Upper lobe of right lung (tissue), 1 donor: ENCODE measurements at regions not wholly inside any gene's neighbourhood (a gene's known extent, or its start where the extent isn't known, plus 50 kb on each side); places are given as distances from the start of the nearest gene placed in this dataset.

Source experiments
- ATAC-seq: fragments of 200-7000 bp; cut with Tn5 transposase; one replicate; pipeline ENCODE4 v1.9.1; 2020; ENCODE audit warnings: mild to moderate bottlenecking, moderate library complexity
- DNase-seq: peaks from one replicate; pipeline ENCODE4 v3.0.0-alpha.2; 2020
- H3K27ac ChIP-seq: fragments of 200-600 bp; one replicate; pipeline ENCODE4 v1.8.0; 2022
- H3K27me3 ChIP-seq: fragments of 200-600 bp; one replicate; pipeline ENCODE4 v1.8.0; 2022; ENCODE audit warnings: mild to moderate bottlenecking
- H3K36me3 ChIP-seq: fragments of 200-600 bp; one replicate; pipeline ENCODE4 v1.8.0; 2022
- H3K4me1 ChIP-seq: fragments of 200-600 bp; one replicate; pipeline ENCODE4 v1.8.0; 2022
- H3K4me3 ChIP-seq: fragments of 200-600 bp; one replicate; pipeline ENCODE4 v1.8.0; 2022; ENCODE audit warnings: mild to moderate bottlenecking
- H3K9me3 ChIP-seq: fragments of 200-600 bp; one replicate; pipeline ENCODE4 v1.8.0; 2022
- CTCF ChIP-seq: fragments of 200-600 bp; IDR thresholded peaks from one replicate; pipeline ENCODE4 v1.8.0; 2022; ENCODE audit warnings: antibody characterized with exemption
- intact Hi-C: fragments of 100-400 bp; cut with DNase I; formaldehyde crosslinking; loops from one replicate; pipeline ENCODE4 v1.11.0; 2022
- donor health status: DM: no; HTN: yes; CAD: no; lungs with severe emphysema.

GRCh38 chr11:25970726-25971508 lies 361.0 kb upstream of the ANO3 start:
- no peak for DNase-seq
- Histone ChIP-seq H3K36me3 (no peaks in the 10 kb centered on the region), H3K27me3 (no peaks in the 10 kb centered on the region), H3K4me3 (no peak overlapping the region), H3K27ac (no peak overlapping the region), H3K9me3 (no peaks in the 10 kb centered on the region), H3K4me1 (no peaks in the 10 kb centered on the region)
- no peak for ATAC-seq
- intact Hi-C loops: no loop called here
- no peak for TF ChIP-seq CTCF

- Histone ChIP-seq H3K9me3 (no peaks in the 10 kb centered on the region), H3K4me1 (no peaks in the 10 kb centered on the region), H3K4me3 (no peak overlapping the region), H3K27ac (no peak overlapping the region), H3K36me3 (no peaks in the 10 kb centered on the region), H3K27me3 (no peaks in the 10 kb centered on the region)
- intact Hi-C loops: no loop called here
- ATAC-seq: no peak
- DNase-seq: no peak
- no peak for TF ChIP-seq CTCF
Measured at GRCh38 chr11:25980091-25980490, 351.8 kb upstream of the ANO3 start.

GRCh38 chr11:25981998-25982397 lies 349.9 kb upstream of the ANO3 start:
- Histone ChIP-seq H3K36me3 (no peaks in the 10 kb centered on the region), H3K4me3 (no peak overlapping the region), H3K27ac (no peak overlapping the region), H3K9me3 (no peaks in the 10 kb centered on the region), H3K4me1 (no peaks in the 10 kb centered on the region), H3K27me3 (no peaks in the 10 kb centered on the region)
- peak; percentile 55 for TF ChIP-seq CTCF
- intact Hi-C loops: no loop called here
- ATAC-seq (peak; percentile 75), DNase-seq (no peak)

- ATAC-seq: no peak
- TF ChIP-seq CTCF: no peak
- no peaks in the 10 kb centered on the region for H3K27me3 ChIP-seq
- no peaks in the 10 kb centered on the region for H3K4me1 ChIP-seq
- no peak overlapping the region for H3K4me3 ChIP-seq
- H3K9me3 ChIP-seq: no peaks in the 10 kb centered on the region
- no peak for DNase-seq
- intact Hi-C loops: no loop called here
- no peak overlapping the region for H3K27ac ChIP-seq
- H3K36me3 ChIP-seq: no peaks in the 10 kb centered on the region
Measured at GRCh38 chr11:25983280-25983679, 348.6 kb upstream of the ANO3 start.

GRCh38 chr11:25988178-25988577 lies 343.8 kb upstream of the ANO3 start:
- intact Hi-C loops: no loop called here
- Histone ChIP-seq H3K36me3 (no peaks in the 10 kb centered on the region), H3K27ac (no peak overlapping the region), H3K4me3 (no peak overlapping the region), H3K4me1 (no peaks in the 10 kb centered on the region), H3K27me3 (no peaks in the 10 kb centered on the region), H3K9me3 (no peaks in the 10 kb centered on the region)
- DNase-seq (no peak), ATAC-seq (no peak)
- TF ChIP-seq CTCF: no peak

GRCh38 chr11:25990406-25990805 lies 341.5 kb upstream of the ANO3 start:
- intact Hi-C loops: no loop called here
- Histone ChIP-seq H3K36me3 (no peaks in the 10 kb centered on the region), H3K4me3 (no peak overlapping the region), H3K9me3 (no peaks in the 10 kb centered on the region), H3K27ac (no peak overlapping the region), H3K4me1 (no peaks in the 10 kb centered on the region), H3K27me3 (no peaks in the 10 kb centered on the region)
- TF ChIP-seq CTCF: no peak
- ATAC-seq (no peak), DNase-seq (no peak)
